Activated naive CD8-positive, alpha-beta T cell treated with anti-CD3 and anti-CD28 coated beads, Interleukin-2, amount 10 ng/mL, durations not matched to agents 7 days and 5 days (primary cell): ENCODE measurements at regions not wholly inside any gene's neighbourhood (a gene's known extent, or its start where the extent isn't known, plus 50 kb on each side); places are given as distances from the start of the nearest gene placed in this dataset.

Experiments
- ATAC-seq: fragments of 150-1000 bp; cut with Tn5 transposase; one replicate; pipeline ENCODE4 v1.10.0; 2021; ENCODE audit warnings: low read depth, moderate library complexity
- POLR2A ChIA-PET: fragments of 350-600 bp; sonication (Branson Sonifier 250); formaldehyde crosslinking; loops from one replicate; lab custom pipeline; 2021; ENCODE audit warnings: antibody characterized with exemption; lab: Charles Lee
- DNase-seq: peaks from one replicate; pipeline ENCODE4 v3.0.0; 2021
- H3K27ac Mint-ChIP-seq: one replicate; pipeline ENCODE4 v1.8.0; 2022; ENCODE audit warnings: mild to moderate bottlenecking, mixed read lengths
- H3K27me3 Mint-ChIP-seq: one replicate; pipeline ENCODE4 v1.8.0; 2022; ENCODE audit warnings: mild to moderate bottlenecking, moderate library complexity, mixed read lengths
- H3K36me3 Mint-ChIP-seq: one replicate; pipeline ENCODE4 v1.8.0; 2021; ENCODE audit warnings: mild to moderate bottlenecking, mixed read lengths
- H3K4me1 Mint-ChIP-seq: one replicate; pipeline ENCODE4 v1.8.0; 2021; ENCODE audit warnings: mixed read lengths
- H3K4me3 Mint-ChIP-seq: one replicate; pipeline ENCODE4 v1.8.0; 2022; ENCODE audit warnings: mild to moderate bottlenecking, moderate library complexity, mixed read lengths
- H3K9me3 Mint-ChIP-seq: one replicate; pipeline ENCODE4 v1.8.0; 2021; ENCODE audit warnings: mixed read lengths

DNA sequence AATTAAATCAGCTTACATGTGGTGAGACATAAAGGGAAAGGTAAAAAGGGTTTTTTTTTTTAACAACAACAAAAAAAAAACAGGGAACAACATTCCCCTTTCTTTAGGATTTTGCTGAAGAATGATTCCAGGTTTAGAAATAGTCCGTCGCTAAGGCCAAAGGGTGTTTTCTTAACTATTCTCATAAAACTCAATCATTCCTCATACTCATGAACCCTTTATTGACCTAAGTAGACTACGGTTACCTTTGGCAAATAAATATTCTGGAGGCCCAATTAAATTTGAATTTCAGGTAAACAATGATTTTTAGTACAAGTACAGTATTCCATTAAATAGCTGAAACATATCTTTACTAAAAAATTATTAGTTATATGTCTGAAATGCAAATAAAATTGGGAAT is 55.6 kb upstream of the CCNG1 start:
- no peaks in the 10 kb centered on the region for H3K4me1 Mint-ChIP-seq
- DNase-seq = no peak
- H3K4me3 Mint-ChIP-seq = no peak overlapping the region
- H3K27ac Mint-ChIP-seq = no peak overlapping the region
- peaks cover 1% of the 10 kb centered on the region for H3K9me3 Mint-ChIP-seq
- no peak for ATAC-seq
- H3K27me3 Mint-ChIP-seq = no peaks in the 10 kb centered on the region
- H3K36me3 Mint-ChIP-seq = no peaks in the 10 kb centered on the region
- POLR2A ChIA-PET = no interaction called here

DNA sequence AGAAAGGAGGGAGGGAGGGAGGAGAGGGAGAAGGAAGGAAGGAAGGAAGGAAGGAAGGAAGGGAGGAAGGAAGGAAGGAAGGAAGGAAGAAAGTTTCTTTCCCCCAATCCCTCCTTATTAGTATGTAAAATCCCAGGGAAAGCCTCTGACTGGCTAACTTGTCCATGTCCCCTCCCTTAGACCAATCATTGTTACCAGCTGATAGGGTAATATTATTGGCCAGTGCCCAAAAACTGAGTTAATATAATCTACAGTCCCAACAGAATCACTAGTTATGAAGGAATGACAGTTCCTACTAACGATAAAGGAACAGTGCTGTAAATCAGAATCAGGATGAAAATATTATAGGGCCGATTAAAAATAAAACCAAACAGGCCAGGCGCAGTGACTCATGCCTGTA is 53.6 kb upstream of the CCNG1 start:
- H3K36me3 Mint-ChIP-seq = no peaks in the 10 kb centered on the region
- H3K4me1 Mint-ChIP-seq = no peaks in the 10 kb centered on the region
- H3K9me3 Mint-ChIP-seq = peaks cover 1% of the 10 kb centered on the region
- H3K4me3 Mint-ChIP-seq = no peak overlapping the region
- POLR2A ChIA-PET = no interaction called here
- ATAC-seq (no peak), DNase-seq (no peak)
- no peak overlapping the region for H3K27ac Mint-ChIP-seq
- H3K27me3 Mint-ChIP-seq = no peaks in the 10 kb centered on the region

DNA sequence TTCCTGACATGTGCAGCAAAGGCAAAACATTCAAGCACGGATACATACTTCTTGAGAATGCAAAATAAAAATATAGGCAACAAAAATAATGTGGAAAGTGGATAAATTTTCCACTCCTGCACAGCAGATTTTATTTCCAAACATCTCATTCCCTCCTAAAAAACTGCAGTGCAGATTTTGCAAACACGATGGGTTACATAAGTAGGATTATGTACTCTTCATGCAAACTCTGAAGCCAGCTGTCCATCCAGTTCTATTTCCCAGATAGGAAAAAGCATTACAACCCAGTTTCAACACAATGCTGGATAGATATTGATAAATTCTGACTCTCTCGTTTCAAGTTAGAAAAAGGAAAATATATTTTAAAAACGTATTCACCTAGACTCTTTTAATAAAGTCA is 52.7 kb upstream of the CCNG1 start:
- Mint-ChIP-seq H3K4me3 (no peak overlapping the region), H3K27me3 (no peaks in the 10 kb centered on the region), H3K36me3 (no peaks in the 10 kb centered on the region), H3K27ac (no peak overlapping the region), H3K9me3 (peaks cover 1% of the 10 kb centered on the region), H3K4me1 (no peaks in the 10 kb centered on the region)
- POLR2A ChIA-PET = no interaction called here
- ATAC-seq = no peak
- DNase-seq = no peak

DNA sequence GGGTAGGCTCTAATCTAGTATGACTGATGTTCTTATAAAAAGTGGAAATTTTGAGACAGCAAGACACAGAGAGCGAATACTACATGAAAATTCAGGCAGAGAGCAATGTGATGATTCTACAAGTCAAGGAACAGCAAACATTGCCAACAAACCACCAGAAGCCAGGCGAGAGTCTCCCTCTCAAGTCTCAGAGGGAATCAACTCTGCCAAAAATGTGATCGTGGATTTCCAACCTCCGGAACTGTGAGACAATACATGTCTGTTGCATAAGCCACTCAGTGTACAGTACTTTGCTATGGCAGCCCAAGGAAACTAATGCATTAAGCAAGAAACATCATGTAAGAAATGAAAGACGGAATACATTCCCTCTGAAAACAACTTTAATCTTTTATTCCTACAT is 52.1 kb upstream of the CCNG1 start:
- no peak for DNase-seq
- Mint-ChIP-seq H3K9me3 (no peaks in the 10 kb centered on the region), H3K4me1 (no peaks in the 10 kb centered on the region), H3K27ac (no peak overlapping the region), H3K27me3 (no peaks in the 10 kb centered on the region), H3K4me3 (no peak overlapping the region), H3K36me3 (no peaks in the 10 kb centered on the region)
- ATAC-seq = no peak
- POLR2A ChIA-PET = no interaction called here

DNA sequence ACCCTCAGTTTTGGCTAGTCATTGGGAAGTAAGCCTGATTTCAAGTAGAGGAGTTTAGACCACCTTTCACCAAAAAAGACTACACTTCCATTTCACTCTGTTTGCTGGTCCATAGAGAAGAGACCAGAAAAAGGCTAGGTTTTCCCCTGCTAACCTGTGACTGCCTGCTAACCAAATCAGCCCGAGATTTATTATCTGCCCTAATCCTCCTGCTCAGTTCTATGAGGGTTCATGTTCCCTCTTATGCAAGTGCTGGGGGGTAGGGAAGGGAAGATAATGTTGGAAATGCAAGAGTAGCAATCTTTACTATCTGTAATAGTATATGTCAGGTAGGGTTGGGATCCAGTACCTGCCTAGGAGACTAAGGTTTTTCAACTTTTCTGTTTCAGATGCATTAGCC is 51.6 kb upstream of the CCNG1 start:
- Mint-ChIP-seq H3K4me1 (no peaks in the 10 kb centered on the region), H3K4me3 (no peak overlapping the region), H3K27ac (no peak overlapping the region), H3K27me3 (no peaks in the 10 kb centered on the region), H3K9me3 (no peaks in the 10 kb centered on the region), H3K36me3 (no peaks in the 10 kb centered on the region)
- ATAC-seq (no peak), DNase-seq (no peak)
- POLR2A ChIA-PET = no interaction called here

DNA sequence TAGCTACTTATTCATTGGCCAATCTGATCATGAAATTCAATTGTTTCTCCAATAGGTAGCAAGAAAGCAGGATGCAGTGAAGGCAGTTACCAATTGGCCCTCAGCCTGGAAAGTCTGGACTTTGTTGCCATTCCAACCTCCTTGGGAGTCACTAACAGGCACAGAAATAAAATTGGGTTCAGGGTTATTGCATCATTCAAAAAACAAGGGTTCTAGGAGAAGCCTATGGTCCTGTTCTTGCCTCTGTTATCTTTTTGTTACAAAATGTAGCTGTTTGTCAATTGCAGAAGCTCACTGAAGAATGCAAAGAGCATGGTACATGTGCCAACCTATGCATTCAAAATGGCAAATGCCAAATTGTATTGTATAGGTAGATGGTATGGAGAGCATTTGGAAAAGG is 51.0 kb upstream of the CCNG1 start:
- ATAC-seq (no peak), DNase-seq (no peak)
- Mint-ChIP-seq H3K27me3 (no peaks in the 10 kb centered on the region), H3K36me3 (no peaks in the 10 kb centered on the region), H3K4me3 (no peak overlapping the region), H3K4me1 (no peaks in the 10 kb centered on the region), H3K27ac (no peak overlapping the region), H3K9me3 (no peaks in the 10 kb centered on the region)
- POLR2A ChIA-PET = no interaction called here

DNA sequence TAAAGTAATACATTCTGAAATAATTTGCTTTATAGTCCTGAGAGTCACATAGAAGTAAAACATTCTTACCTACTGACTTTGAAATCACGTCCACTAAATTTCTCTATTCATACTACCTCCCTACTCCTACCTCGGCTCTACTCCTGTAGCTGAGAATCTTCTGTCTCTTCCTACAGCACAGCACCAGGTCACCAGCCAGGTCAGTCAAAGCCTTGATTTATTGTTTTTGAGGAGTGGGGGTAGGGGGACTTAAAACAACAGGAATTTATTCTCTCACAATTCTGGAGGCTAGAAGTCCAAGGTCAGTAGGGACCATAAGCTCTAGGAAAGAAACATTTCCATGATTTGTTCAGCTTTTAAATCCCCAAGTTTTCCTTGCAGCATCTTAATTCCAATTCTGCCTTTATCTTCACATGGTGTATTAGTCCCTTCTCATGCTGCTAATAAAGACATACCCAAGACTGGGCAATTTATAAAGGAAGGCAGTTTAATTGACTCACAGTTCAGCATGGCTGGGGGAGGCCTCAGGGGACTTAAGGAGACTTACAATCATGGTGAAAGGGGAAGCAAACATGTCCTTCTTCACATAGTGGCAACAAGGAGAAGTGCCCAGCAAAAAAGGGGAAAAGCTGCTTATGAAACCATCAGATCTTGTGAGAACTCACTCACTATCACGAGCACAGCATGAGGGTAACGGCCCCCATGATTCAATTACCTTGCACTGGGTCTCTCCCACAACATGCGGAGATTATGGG is 49.6 kb upstream of the CCNG1 start:
- POLR2A ChIA-PET = no interaction called here
- no peaks in the 10 kb centered on the region for H3K36me3 Mint-ChIP-seq
- H3K4me3 Mint-ChIP-seq = no peak overlapping the region
- no peaks in the 10 kb centered on the region for H3K9me3 Mint-ChIP-seq
- no peaks in the 10 kb centered on the region for H3K27me3 Mint-ChIP-seq
- H3K27ac Mint-ChIP-seq = no peak overlapping the region
- no peak for DNase-seq
- no peak for ATAC-seq
- no peaks in the 10 kb centered on the region for H3K4me1 Mint-ChIP-seq
